Kidney epithelial cell (primary cell): ENCODE measurements at regions not wholly inside any gene's neighbourhood (a gene's known extent, or its start where the extent isn't known, plus 50 kb on each side); places are given as distances from the start of the nearest gene placed in this dataset.

Source experiments
- DNase-seq: peaks from one replicate; pipeline ENCODE4 v3.0.0-alpha.2; 2010; ENCODE audit warnings: low read depth
- H3K27me3 ChIP-seq: 2 replicates; pipeline ENCODE4 v1.6.0; 2011; ENCODE audit warnings: low read length; ENCODE audit not compliant: control insufficient read depth, insufficient read depth
- H3K36me3 ChIP-seq: 2 replicates; pipeline ENCODE4 v1.5.1; 2011; ENCODE audit warnings: low read length; ENCODE audit not compliant: control insufficient read depth, insufficient read depth
- H3K4me3 ChIP-seq: 2 replicates; pipeline ENCODE4 v1.5.1; 2011; ENCODE audit warnings: low read depth, mild to moderate bottlenecking, control low read depth, low read length
- CTCF ChIP-seq: IDR thresholded peaks from 2 replicates; pipeline ENCODE4 v1.5.1; 2011; ENCODE audit warnings: mild to moderate bottlenecking, moderate library complexity, low read length, control low read depth, inconsistent platforms; ENCODE audit not compliant: insufficient read depth, poor library complexity, severe bottlenecking

- TF ChIP-seq CTCF = no peak
Measured at GRCh38 chr3:187840856-187841255, 95.6 kb upstream of the BCL6 start.

GRCh38 chr3:187841560-187841959 is 96.3 kb upstream of the BCL6 start:
- H3K36me3 ChIP-seq = no peaks in the 10 kb centered on the region
- H3K27me3 ChIP-seq = no peaks in the 10 kb centered on the region
- TF ChIP-seq CTCF = no peak
- DNase-seq = no peak
- H3K4me3 ChIP-seq = no peak overlapping the region

More at GRCh38 chr3:187840856-187841255, 95.6 kb upstream of the BCL6 start:
- Histone ChIP-seq H3K4me3 (no peak overlapping the region), H3K36me3 (no peaks in the 10 kb centered on the region), H3K27me3 (no peaks in the 10 kb centered on the region)
- no peak for DNase-seq

DNA sequence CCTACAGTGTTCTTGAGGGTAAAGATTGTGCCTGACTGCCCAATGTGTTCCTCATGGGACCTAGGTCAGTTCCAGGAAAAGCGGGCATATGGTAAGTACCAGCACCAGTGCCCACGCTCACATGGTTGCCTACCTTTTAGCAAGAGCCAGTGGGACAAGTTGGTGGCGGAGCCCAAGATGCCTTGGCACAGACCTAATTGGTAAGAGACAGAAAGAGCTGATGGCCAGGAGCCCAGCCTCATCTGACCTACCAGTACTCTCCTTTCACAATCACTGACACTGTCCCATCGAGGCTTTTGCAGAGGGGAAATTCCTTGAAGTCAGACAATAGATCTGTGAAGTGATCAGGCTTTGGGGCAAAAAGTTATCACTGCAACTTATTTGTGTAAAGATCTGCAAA is 98.4 kb upstream of the BCL6 start:
- no peak for TF ChIP-seq CTCF
- DNase-seq = no peak
- H3K27me3 ChIP-seq = no peaks in the 10 kb centered on the region
- no peaks in the 10 kb centered on the region for H3K36me3 ChIP-seq
- H3K4me3 ChIP-seq = no peak overlapping the region

DNA sequence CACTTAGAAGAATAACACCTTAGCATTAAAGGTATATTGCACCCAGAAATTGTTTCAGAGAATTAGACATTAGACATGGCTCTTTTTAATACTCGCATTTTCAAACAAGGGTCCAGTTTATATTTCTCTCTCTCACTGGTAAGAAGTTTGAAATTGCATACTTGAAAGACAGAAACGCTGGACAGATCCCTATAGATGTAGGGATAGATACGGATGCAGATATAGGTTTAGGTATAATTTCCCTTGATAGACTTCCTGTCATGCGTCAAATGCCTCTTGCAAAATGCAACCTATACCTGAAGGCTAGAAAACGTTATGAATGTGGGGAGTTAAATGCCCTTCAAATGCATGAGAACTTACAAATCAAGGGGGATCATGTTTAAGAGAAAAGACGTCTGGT is 99.4 kb upstream of the BCL6 start:
- TF ChIP-seq CTCF = no peak
- Histone ChIP-seq H3K36me3 (no peaks in the 10 kb centered on the region), H3K27me3 (no peaks in the 10 kb centered on the region), H3K4me3 (no peak overlapping the region)
- no peak for DNase-seq

- Histone ChIP-seq H3K27me3 (no peaks in the 10 kb centered on the region), H3K4me3 (no peak overlapping the region), H3K36me3 (no peaks in the 10 kb centered on the region)
- TF ChIP-seq CTCF = no peak
- no peak for DNase-seq
Measured at GRCh38 chr3:187845826-187846225, 100.6 kb upstream of the BCL6 start.

- TF ChIP-seq CTCF = no peak
- Histone ChIP-seq H3K4me3 (no peak overlapping the region), H3K36me3 (no peaks in the 10 kb centered on the region), H3K27me3 (no peaks in the 10 kb centered on the region)
- no peak for DNase-seq
Measured at GRCh38 chr3:187848401-187848800, 103.1 kb upstream of the BCL6 start.
